Hepatocyte (in vitro differentiated cells): ENCODE measurements at regions not wholly inside any gene's neighbourhood (a gene's known extent, or its start where the extent isn't known, plus 50 kb on each side); places are given as distances from the start of the nearest gene placed in this dataset.
"Not testable (repeated sequence)": the region's sequence is repeated elsewhere in the genome, so short reads cannot be mapped to it uniquely, and the experiment has no call there.

Experiments
- DNase-seq: peaks from one replicate; pipeline ENCODE4 v3.0.0-alpha.2; 2016; ENCODE audit warnings: low spot score
- H2AFZ ChIP-seq: fragments of 200-600 bp; sonication (generic); 2 replicates; pipeline ENCODE4 v1.6.0; 2016; ENCODE audit warnings: antibody characterized with exemption, mild to moderate bottlenecking
- H3K27ac ChIP-seq: fragments of 200-600 bp; sonication (generic); 2 replicates; pipeline ENCODE4 v1.5.1; 2016; ENCODE audit warnings: mild to moderate bottlenecking
- H3K27me3 ChIP-seq: fragments of 200-600 bp; sonication (generic); 2 replicates; pipeline ENCODE4 v1.6.1; 2016
- H3K36me3 ChIP-seq: fragments of 200-600 bp; sonication (generic); replicated peaks from 2 replicates; pipeline ENCODE4 v1.5.1; 2016; ENCODE audit warnings: low read depth; ENCODE audit not compliant: insufficient read depth
- H3K4me1 ChIP-seq: fragments of 200-600 bp; sonication (generic); 2 replicates; pipeline ENCODE4 v1.5.1; 2016; ENCODE audit warnings: mild to moderate bottlenecking, moderate library complexity; ENCODE audit not compliant: insufficient read depth
- H3K4me2 ChIP-seq: fragments of 200-600 bp; sonication (generic); 2 replicates; pipeline ENCODE4 v1.6.0; 2016
- H3K4me3 ChIP-seq: fragments of 200-600 bp; sonication (generic); 2 replicates; pipeline ENCODE4 v1.5.1; 2016; ENCODE audit warnings: mild to moderate bottlenecking
- H3K79me2 ChIP-seq: fragments of 200-600 bp; sonication (generic); 2 replicates; pipeline ENCODE4 v1.6.0; 2017; ENCODE audit warnings: mild to moderate bottlenecking
- H3K9me2 ChIP-seq: fragments of 200-600 bp; sonication (generic); replicated peaks from 2 replicates; pipeline ENCODE4 v1.6.0; 2017; ENCODE audit warnings: mild to moderate bottlenecking; ENCODE audit not compliant: insufficient read depth
- H3K9me3 ChIP-seq: fragments of 200-600 bp; sonication (generic); 2 replicates; pipeline ENCODE4 v1.5.1; 2016; ENCODE audit warnings: low read depth, mild to moderate bottlenecking
- H4K20me1 ChIP-seq: fragments of 200-600 bp; sonication (generic); 2 replicates; pipeline ENCODE4 v1.6.0; 2016; ENCODE audit warnings: mild to moderate bottlenecking; ENCODE audit not compliant: insufficient read depth, poor library complexity, severe bottlenecking
- CTCF ChIP-seq: fragments of 200-600 bp; sonication (generic); IDR thresholded peaks from 2 replicates; pipeline ENCODE4 v1.5.1; 2016; ENCODE audit warnings: antibody characterized with exemption, mild to moderate bottlenecking; ENCODE audit not compliant: poor library complexity
- EZH2 ChIP-seq: fragments of 200-600 bp; sonication (generic); IDR thresholded peaks from 2 replicates; pipeline ENCODE4 v1.6.1; 2016; ENCODE audit warnings: antibody characterized with exemption, mild to moderate bottlenecking, borderline replicate concordance
- EZH2phosphoT487 ChIP-seq: fragments of 200-600 bp; sonication (generic); IDR thresholded peaks from one replicate; pipeline ENCODE4 v1.6.1; 2018; ENCODE audit warnings: antibody characterized with exemption, mild to moderate bottlenecking, low read depth, moderate library complexity; ENCODE audit not compliant: unreplicated experiment, severe bottlenecking
- WGBS: methylation state at CpG from one replicate; pipeline ENCODE4 v1.1.6; 2016; ENCODE audit warnings: low lambda C conversion rate; ENCODE audit errors: missing lambda C conversion rate; 5-methylcytosine and 5-hydroxymethylcytosine counted together

- TF ChIP-seq CTCF, result no peak
- TF ChIP-seq EZH2phosphoT487, result no peak
- TF ChIP-seq EZH2, result no peak
- Histone ChIP-seq H3K79me2 (no peaks in the 10 kb centered on the region), H3K36me3 (no peaks in the 10 kb centered on the region), H3K9me3 (no peaks in the 10 kb centered on the region), H2AFZ (no peak overlapping the region), H3K4me1 (peaks cover 31% of the 10 kb centered on the region), H3K27ac (peak overlapping the region; percentile 72), H3K9me2 (no peaks in the 10 kb centered on the region), H3K4me2 (no peak overlapping the region), H4K20me1 (no peaks in the 10 kb centered on the region), H3K4me3 (no peak overlapping the region), H3K27me3 (no peaks in the 10 kb centered on the region)
- WGBS, result 61% methylated on average over 6 of the region's 6 CpGs
- peak; percentile 49 for DNase-seq
Observed at GRCh38 chr5:36418152-36418979, 116.7 kb upstream of the RANBP3L start.

GRCh38 chr5:36421256-36421655 is 119.6 kb upstream of the RANBP3L start:
- Histone ChIP-seq H3K4me1 (peaks cover 31% of the 10 kb centered on the region), H3K27ac (no peak overlapping the region), H3K4me2 (no peak overlapping the region), H3K27me3 (no peaks in the 10 kb centered on the region), H3K9me3 (no peaks in the 10 kb centered on the region), H3K9me2 (no peaks in the 10 kb centered on the region), H3K36me3 (no peaks in the 10 kb centered on the region), H3K4me3 (no peak overlapping the region), H4K20me1 (no peaks in the 10 kb centered on the region), H3K79me2 (no peaks in the 10 kb centered on the region), H2AFZ (no peak overlapping the region)
- TF ChIP-seq CTCF (no peak), EZH2 (no peak), EZH2phosphoT487 (no peak)
- WGBS, result 97% methylated on average over 1 of the region's 1 CpG
- DNase-seq, result no peak

GRCh38 chr5:36422952-36423351 is 121.2 kb upstream of the RANBP3L start:
- Histone ChIP-seq H2AFZ (no peak overlapping the region), H3K4me3 (no peak overlapping the region), H3K9me2 (no peaks in the 10 kb centered on the region), H3K79me2 (no peaks in the 10 kb centered on the region), H3K4me2 (no peak overlapping the region), H4K20me1 (no peaks in the 10 kb centered on the region), H3K36me3 (no peaks in the 10 kb centered on the region), H3K9me3 (no peaks in the 10 kb centered on the region), H3K27me3 (no peaks in the 10 kb centered on the region), H3K27ac (peak overlapping the region; percentile 44), H3K4me1 (peaks cover 19% of the 10 kb centered on the region)
- DNase-seq, result no peak
- WGBS, result 56% methylated on average over 3 of the region's 3 CpGs
- no peak for TF ChIP-seq EZH2

GRCh38 chr5:36423578-36424307 is 122.0 kb upstream of the RANBP3L start:
- Histone ChIP-seq H3K27me3 (no peaks in the 10 kb centered on the region), H3K9me2 (no peaks in the 10 kb centered on the region), H3K9me3 (no peaks in the 10 kb centered on the region), H3K27ac (peak overlapping the region; percentile 44), H3K4me3 (no peak overlapping the region), H3K4me1 (peaks cover 18% of the 10 kb centered on the region), H3K79me2 (no peaks in the 10 kb centered on the region), H3K4me2 (peak overlapping the region; percentile 17), H3K36me3 (no peaks in the 10 kb centered on the region), H2AFZ (no peak overlapping the region), H4K20me1 (no peaks in the 10 kb centered on the region)
- 70% methylated on average over 3 of the region's 3 CpGs for WGBS
- TF ChIP-seq EZH2phosphoT487 (no peak), EZH2 (no peak), CTCF (no peak)
- DNase-seq, result no peak

- not testable (repeated sequence) for H3K27me3 ChIP-seq, H3K36me3 ChIP-seq, H3K9me3 ChIP-seq, H3K4me2 ChIP-seq, DNase-seq, H3K27ac ChIP-seq, H3K4me3 ChIP-seq, H3K79me2 ChIP-seq, H3K9me2 ChIP-seq, H2AFZ ChIP-seq, H3K4me1 ChIP-seq, H4K20me1 ChIP-seq
- WGBS, result 91% methylated on average over 2 of the region's 2 CpGs
Observed at GRCh38 chr5:36426070-36426469, 124.4 kb upstream of the RANBP3L start.
